Fibroblast of pulmonary artery (primary cell): ENCODE measurements at regions not wholly inside any gene's neighbourhood (a gene's known extent, or its start where the extent isn't known, plus 50 kb on each side); places are given as distances from the start of the nearest gene placed in this dataset.

Source experiments
- DNase-seq: peaks from one replicate; pipeline ENCODE4 v3.0.0-alpha.2; 2010; ENCODE audit warnings: low read depth
- H3K4me3 ChIP-seq: replicated peaks from 2 replicates; pipeline ENCODE4 v1.5.1; 2011; ENCODE audit warnings: low read depth, mild to moderate bottlenecking, control low read depth, low read length, moderate library complexity
- TF ChIP-seq, protein P1 (sequence below): IDR thresholded peaks from 2 replicates; pipeline ENCODE4 v1.5.1; 2011; ENCODE audit warnings: mild to moderate bottlenecking, control low read depth, low read length, inconsistent platforms; ENCODE audit errors: missing control alignments

DNA sequence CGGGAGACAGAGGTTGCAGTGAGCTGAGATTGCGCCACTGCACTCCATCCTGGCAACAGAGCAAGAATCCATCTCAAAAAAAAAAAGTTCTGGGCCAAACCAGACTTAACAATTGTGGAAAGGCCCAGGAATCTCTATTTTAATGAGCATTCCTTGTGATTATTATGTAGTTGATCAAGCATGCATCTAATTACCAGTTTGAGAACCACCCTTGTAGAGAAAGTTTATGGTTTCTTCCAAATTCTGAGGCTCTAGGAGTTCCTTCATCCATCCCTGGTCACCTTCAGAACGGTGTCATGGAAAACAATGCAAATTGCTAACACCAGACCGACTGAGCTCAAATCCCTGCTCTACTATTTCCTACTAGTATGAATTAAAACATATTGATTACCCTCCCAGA, 246.3 kb upstream of the KLHL29 start:
- TF ChIP-seq, protein P1, sequence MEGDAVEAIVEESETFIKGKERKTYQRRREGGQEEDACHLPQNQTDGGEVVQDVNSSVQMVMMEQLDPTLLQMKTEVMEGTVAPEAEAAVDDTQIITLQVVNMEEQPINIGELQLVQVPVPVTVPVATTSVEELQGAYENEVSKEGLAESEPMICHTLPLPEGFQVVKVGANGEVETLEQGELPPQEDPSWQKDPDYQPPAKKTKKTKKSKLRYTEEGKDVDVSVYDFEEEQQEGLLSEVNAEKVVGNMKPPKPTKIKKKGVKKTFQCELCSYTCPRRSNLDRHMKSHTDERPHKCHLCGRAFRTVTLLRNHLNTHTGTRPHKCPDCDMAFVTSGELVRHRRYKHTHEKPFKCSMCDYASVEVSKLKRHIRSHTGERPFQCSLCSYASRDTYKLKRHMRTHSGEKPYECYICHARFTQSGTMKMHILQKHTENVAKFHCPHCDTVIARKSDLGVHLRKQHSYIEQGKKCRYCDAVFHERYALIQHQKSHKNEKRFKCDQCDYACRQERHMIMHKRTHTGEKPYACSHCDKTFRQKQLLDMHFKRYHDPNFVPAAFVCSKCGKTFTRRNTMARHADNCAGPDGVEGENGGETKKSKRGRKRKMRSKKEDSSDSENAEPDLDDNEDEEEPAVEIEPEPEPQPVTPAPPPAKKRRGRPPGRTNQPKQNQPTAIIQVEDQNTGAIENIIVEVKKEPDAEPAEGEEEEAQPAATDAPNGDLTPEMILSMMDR: no peak
- no peak for DNase-seq
- H3K4me3 ChIP-seq: no peak overlapping the region

DNA sequence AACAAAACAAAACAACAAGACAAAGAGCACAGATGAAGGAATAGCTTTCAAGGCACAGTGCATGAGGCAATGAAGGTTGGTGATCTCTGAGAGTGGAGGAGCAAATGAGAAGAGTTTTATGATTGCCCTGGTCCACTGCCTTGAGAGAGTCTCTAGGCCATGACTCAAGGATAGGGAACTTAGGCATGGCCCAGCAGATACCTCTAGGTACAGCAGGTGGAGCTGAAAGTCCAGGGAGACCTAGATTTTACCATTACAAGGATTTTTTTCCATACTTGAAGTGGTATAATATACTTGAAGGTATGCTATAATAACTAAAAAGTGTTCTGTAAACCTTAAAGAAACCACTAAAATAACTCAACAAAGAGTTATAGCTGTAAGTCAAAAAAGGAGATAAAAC, 239.5 kb upstream of the KLHL29 start:
- TF ChIP-seq, protein P1: no peak
- no peak for DNase-seq
- H3K4me3 ChIP-seq: no peak overlapping the region

DNA sequence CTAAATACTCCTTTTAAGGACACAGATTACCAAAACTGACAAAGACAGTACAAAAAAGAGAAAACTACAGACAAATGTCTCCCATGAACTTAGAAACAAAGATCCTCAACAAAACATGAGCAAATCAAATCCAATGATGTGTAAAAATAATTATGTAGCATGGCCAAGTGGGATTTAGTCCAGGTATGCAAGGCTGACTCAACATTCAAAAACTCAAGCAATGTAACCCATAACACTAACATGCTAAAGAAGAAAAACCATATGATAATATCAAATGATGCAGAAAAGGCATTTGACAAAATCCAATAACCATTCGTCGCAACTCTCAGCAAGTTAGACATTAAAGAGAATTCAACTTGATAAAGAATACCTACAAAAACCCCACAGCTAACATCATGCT, 239.0 kb upstream of the KLHL29 start:
- no peak for DNase-seq
- no peak overlapping the region for H3K4me3 ChIP-seq

DNA sequence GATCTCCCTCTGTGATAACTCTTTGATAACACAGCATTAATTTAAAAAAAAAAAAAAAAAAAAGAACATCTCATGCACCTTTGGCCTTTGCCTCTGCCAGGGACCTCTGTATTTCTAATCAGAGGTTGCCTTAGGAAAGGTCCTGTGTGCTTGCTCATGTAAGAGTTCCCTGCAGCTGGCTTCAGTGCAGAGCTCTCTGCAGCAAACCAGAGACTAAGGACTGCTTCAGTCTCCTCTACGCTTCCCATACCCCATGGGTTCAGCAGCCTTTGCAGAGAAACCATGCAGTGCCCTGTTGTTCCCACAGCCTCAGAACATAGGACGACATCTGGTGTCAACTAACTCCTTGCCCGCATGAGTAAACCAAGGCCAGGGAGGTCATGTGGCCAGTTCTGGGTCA, 236.6 kb upstream of the KLHL29 start:
- no peak for DNase-seq
- no peak overlapping the region for H3K4me3 ChIP-seq
- TF ChIP-seq, protein P1: no peak

More for the DNA sequence above, 239.0 kb upstream of the KLHL29 start:
- TF ChIP-seq, protein P1: no peak

DNA sequence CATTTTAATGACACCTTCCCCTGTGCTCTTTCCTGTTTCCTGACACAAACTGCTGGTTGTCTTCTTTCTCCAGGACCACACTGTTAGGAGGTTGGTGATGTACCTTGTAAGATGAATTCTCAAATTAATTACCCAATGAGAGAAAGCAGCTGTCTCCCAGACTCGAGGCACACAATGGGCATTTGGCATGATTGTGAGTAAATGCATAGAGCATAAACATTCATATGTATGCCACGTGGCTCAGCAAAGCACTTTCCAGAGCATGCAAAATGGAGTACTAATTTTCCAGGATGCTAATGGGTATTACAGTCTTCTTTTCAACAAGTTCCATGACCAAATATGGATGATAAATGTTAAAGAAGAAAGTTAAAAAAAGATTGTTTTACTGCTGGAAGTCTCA, 235.2 kb upstream of the KLHL29 start:
- DNase-seq: no peak

DNA sequence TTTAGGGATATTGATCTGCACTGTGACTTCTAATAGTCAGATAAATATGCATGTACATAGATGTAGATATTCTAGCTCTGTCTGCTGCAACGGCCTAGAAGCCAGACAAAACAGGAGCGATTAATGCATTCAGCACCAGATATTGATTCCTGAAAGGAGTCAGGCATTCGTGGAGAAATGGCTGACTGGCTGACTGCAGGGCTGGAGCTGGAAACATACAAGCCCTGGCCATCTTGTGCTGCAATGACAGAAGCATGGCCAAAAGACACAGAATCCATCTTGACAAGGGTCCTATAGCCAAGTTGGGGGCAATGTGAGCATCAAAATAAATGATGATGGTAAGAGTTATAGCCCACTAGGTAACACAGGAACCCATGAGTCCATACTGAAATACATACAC, 231.5 kb upstream of the KLHL29 start:
- DNase-seq: no peak
- TF ChIP-seq, protein P1: no peak
- H3K4me3 ChIP-seq: no peak overlapping the region

More for the DNA sequence above, 235.2 kb upstream of the KLHL29 start:
- TF ChIP-seq, protein P1: no peak
- H3K4me3 ChIP-seq: no peak overlapping the region

DNA sequence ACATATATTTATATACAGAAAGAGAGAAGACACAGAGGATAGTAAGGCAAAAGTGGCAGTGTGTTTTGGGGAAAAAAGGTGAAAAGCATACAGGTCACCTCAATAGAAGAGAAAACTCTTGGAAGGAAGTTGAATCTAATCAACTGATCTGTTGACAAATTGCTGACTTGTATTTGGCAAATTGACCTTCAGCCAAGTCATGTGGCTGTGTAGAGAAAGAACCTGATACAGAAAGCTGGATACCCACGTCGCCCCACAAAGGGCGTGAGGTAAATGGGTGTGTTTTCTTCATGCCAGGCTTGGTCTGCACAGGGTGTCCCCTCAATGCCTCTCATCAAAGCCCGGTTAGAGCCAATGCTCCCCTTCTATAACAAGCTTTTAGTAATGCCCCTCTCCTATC, 230.0 kb upstream of the KLHL29 start:
- H3K4me3 ChIP-seq: no peak overlapping the region
- DNase-seq: no peak
- TF ChIP-seq, protein P1: no peak
